Adrenal gland (tissue), 9 donors: ENCODE measurements at regions not wholly inside any gene's neighbourhood (a gene's known extent, or its start where the extent isn't known, plus 50 kb on each side); places are given as distances from the start of the nearest gene placed in this dataset.

ENCODE experiments used
- DNase-seq, 7 donors: peaks; one replicate each; pipeline ENCODE4 v3.0.0-alpha.2; 2019 to 2020
- H3K27ac ChIP-seq, 5 donors: fragments of 200-600 bp; sonication (generic) in 4 of 5; 1 replicate in 3 of 5; 2 replicates in 2 of 5; pipeline versions ENCODE4 v1.5.1 to v1.8.0; 2016 to 2020; ENCODE audit warnings: mild to moderate bottlenecking in 1 of 5
- H3K27me3 ChIP-seq: fragments of 200-600 bp; 2 replicates; pipeline ENCODE4 v1.8.0; 2021
- H3K36me3 ChIP-seq, 2 donors: fragments of 200-600 bp; replicated peaks in 1 of 2; 1 replicate in 1 of 2; 2 replicates in 1 of 2; pipeline versions ENCODE4 v1.5.1 to v1.8.0; 2018 to 2022
- H3K4me1 ChIP-seq, 2 donors: fragments of 200-600 bp; replicated peaks in 1 of 2; 1 replicate in 1 of 2; 2 replicates in 1 of 2; pipeline versions ENCODE4 v1.5.1 to v1.8.0; 2018 to 2021
- H3K4me3 ChIP-seq, 4 donors: fragments of 200-600 bp; sonication (generic) in 3 of 4; one replicate each; pipeline ENCODE4 v1.5.1; 2016 to 2018
- H3K9me3 ChIP-seq, 3 donors: fragments of 200-600 bp; sonication (generic) in 1 of 3; replicated peaks in 1 of 3; 1 replicate in 2 of 3; 2 replicates in 1 of 3; pipeline versions ENCODE4 v1.5.1 to v1.8.0; 2016 to 2021
- POLR2A ChIP-seq, 2 donors: fragments of 450-650 bp; IDR thresholded peaks; one replicate each; pipeline ENCODE4 v1.6.1; 2017; ENCODE audit warnings: antibody characterized with exemption in 2 of 2, mild to moderate bottlenecking in 2 of 2, moderate library complexity in 1 of 2
- WGBS, 4 donors: extraction: QIAGEN DNeasy Blood & Tissue Kit in 2 of 4; methylation state at CpG; one replicate each; pipeline versions ENCODE4 v1.1.5 to v1.1.7; 2013 to 2017; 5-methylcytosine and 5-hydroxymethylcytosine counted together
- intact Hi-C, 2 donors: fragments of 100-400 bp; cut with DNase I; formaldehyde crosslinking; loops; one replicate each; pipeline versions ENCODE4 v1.14.1 to v1.15.0; 2022 to 2023
- TF ChIP-seq, protein P1 (sequence below), 6 experiments: fragments of 450-650 bp in 4 of 6; fragments of 200-600 bp in 2 of 6; sonication (generic) in 1 of 6; IDR thresholded peaks; 1 replicate in 5 of 6; 2 replicates in 1 of 6; pipeline versions ENCODE4 v1.5.1 to v1.8.0; 2016 to 2021; ENCODE audit warnings: antibody characterized with exemption in 6 of 6, mild to moderate bottlenecking in 2 of 6, moderate library complexity in 1 of 6
- donor health status: healthy with polysubstance abuse.
- donor health status: Bipolar disorder and iron deficiency.
- donor health status: DM: yes; HTN: yes; CAD: no.
- donor health status: DM: no; HTN: no; CAD: no.
- donor health status: DM: no; HTN: no; CAD: no.

DNA sequence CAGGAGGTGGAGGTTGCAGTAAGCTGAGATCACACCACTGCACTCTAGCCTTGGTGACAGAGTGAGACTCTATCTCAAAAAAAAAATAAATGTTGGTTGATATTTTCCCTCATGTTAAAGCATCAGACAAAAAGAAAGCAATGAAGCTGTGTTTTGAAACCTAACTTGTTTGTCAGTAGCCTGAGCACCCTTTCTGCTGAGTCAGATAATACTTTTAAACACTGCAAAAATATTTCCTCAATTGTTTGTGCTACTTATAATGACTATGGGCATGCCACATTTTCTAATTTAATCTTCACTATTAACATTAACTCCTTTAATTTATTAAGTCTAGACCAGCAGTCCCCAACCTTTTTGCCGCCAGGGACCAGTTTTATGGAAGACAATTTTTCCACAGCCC lies 236.3 kb upstream of the AGAP1 start:
- H3K9me3 ChIP-seq = no peaks in the 10 kb centered on the region
- WGBS, 4 donors = 92 to 100% (median 98%) methylated on average over 1 of the region's 1 CpG

GRCh38 chr2:235262750-235263149 lies 231.1 kb upstream of the AGAP1 start:
- Histone ChIP-seq H3K27ac (peak overlapping the region in 2 of 5 donors; percentile 58 to 70), H3K9me3 (no peaks in the 10 kb centered on the region), H3K4me1 (peaks cover 0 to 14% of the 10 kb centered on the region in 2 donors), H3K36me3 (no peaks in the 10 kb centered on the region), H3K4me3 (no peak overlapping the region), H3K27me3 (no peaks in the 10 kb centered on the region)
- intact Hi-C loops = no loop called here
- WGBS, 4 donors = 57 to 74% (median 59%) methylated on average over 4 of the region's 4 CpGs
- no peak for DNase-seq
- TF ChIP-seq POLR2A (IDR thresholded peaks at IDR 0.05) = no peak
- TF ChIP-seq, protein P1, sequence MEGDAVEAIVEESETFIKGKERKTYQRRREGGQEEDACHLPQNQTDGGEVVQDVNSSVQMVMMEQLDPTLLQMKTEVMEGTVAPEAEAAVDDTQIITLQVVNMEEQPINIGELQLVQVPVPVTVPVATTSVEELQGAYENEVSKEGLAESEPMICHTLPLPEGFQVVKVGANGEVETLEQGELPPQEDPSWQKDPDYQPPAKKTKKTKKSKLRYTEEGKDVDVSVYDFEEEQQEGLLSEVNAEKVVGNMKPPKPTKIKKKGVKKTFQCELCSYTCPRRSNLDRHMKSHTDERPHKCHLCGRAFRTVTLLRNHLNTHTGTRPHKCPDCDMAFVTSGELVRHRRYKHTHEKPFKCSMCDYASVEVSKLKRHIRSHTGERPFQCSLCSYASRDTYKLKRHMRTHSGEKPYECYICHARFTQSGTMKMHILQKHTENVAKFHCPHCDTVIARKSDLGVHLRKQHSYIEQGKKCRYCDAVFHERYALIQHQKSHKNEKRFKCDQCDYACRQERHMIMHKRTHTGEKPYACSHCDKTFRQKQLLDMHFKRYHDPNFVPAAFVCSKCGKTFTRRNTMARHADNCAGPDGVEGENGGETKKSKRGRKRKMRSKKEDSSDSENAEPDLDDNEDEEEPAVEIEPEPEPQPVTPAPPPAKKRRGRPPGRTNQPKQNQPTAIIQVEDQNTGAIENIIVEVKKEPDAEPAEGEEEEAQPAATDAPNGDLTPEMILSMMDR (IDR thresholded peaks at IDR 0.05) = no peak

More for the DNA sequence above, 236.3 kb upstream of the AGAP1 start:
- Histone ChIP-seq H3K27me3 (no peaks in the 10 kb centered on the region), H3K4me3 (no peak overlapping the region), H3K27ac (no peak overlapping the region), H3K36me3 (no peaks in the 10 kb centered on the region), H3K4me1 (no peaks in the 10 kb centered on the region)
- TF ChIP-seq POLR2A (IDR thresholded peaks at IDR 0.05) = no peak
- TF ChIP-seq, protein P1 (IDR thresholded peaks at IDR 0.05) = no peak
- DNase-seq = no peak
- intact Hi-C loops = no loop called here

GRCh38 chr2:235263205-235264120 lies 230.4 kb upstream of the AGAP1 start:
- Histone ChIP-seq H3K4me1 (peaks cover 0 to 18% of the 10 kb centered on the region in 2 donors), H3K4me3 (peak overlapping the region in 1 of 4 donors; percentile 1), H3K27ac (peak overlapping the region in 2 of 5 donors; percentile 70), H3K36me3 (no peaks in the 10 kb centered on the region), H3K27me3 (no peaks in the 10 kb centered on the region), H3K9me3 (no peaks in the 10 kb centered on the region)
- WGBS, 4 donors = 26 to 43% (median 30%) methylated on average over 28 of the region's 28 CpGs
- intact Hi-C loops = no loop called here
- DNase-seq = peak; percentile 65 to 95 (median 88)
- TF ChIP-seq, protein P1 (IDR thresholded peaks at IDR 0.05) = no peak
- TF ChIP-seq POLR2A (IDR thresholded peaks at IDR 0.05) = no peak

DNA sequence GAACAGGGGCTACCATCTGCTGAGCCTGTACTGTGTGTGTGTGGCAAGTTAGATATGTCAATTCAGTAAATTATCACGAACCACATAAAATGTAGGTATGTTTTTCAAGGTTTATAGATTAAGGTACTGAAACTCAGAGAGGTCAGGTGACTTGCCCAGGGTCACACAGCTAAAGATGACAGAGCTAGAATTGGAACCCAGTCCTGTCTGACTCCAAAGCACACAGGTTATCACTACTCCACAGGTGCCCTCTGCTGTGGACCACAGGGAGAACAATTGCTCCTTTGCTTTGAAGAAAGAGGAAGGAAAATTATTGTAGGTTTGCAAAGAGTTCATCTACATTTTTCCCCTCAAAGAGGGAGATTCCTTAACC lies 229.7 kb upstream of the AGAP1 start:
- Histone ChIP-seq H3K9me3 (no peaks in the 10 kb centered on the region), H3K36me3 (no peaks in the 10 kb centered on the region), H3K27ac (peak overlapping the region in 2 of 5 donors; percentile 70), H3K4me3 (peak overlapping the region in 1 of 4 donors; percentile 1), H3K27me3 (no peaks in the 10 kb centered on the region), H3K4me1 (peaks cover 0 to 20% of the 10 kb centered on the region in 2 donors)
- TF ChIP-seq POLR2A (IDR thresholded peaks at IDR 0.05) = no peak
- TF ChIP-seq, protein P1 (IDR thresholded peaks at IDR 0.05) = no peak
- intact Hi-C loops = no loop called here
- 40 to 53% (median 51%) methylated on average over 1 of the region's 1 CpG for WGBS, 4 donors
- DNase-seq = no peak
